Stimulated activated CD8-positive, alpha-beta memory T cell treated with anti-CD3 and anti-CD28 coated beads, Interleukin-4, amount 100 ng/mL, for 24 hours (primary cell): ENCODE measurements at regions not wholly inside any gene's neighbourhood (a gene's known extent, or its start where the extent isn't known, plus 50 kb on each side); places are given as distances from the start of the nearest gene placed in this dataset.

ENCODE experiments used
- DNase-seq: peaks from one replicate; pipeline ENCODE4 v3.0.0-alpha.2; 2020; ENCODE audit warnings: low read depth

- no peak for DNase-seq
Measured at GRCh38 chr5:39880985-39881384, 456.2 kb upstream of the DAB2 start.

DNA sequence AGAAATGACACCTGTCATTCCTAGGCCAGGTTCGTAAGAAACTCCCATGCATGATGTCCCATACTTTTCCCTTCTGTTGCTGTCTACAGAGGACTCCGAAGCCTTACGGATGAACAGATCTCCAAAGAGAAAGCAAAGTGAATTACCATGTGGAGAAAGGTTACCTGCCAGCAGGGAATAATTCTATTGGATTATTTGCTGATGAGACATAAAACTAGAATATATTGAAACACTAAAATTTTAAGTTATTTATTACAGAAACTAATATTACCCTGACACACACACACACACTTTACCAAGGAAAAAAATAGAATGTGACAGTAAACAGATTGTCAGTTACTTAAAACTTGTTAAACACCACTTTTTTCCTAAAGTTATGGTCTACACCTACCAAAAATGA is 452.7 kb upstream of the DAB2 start:
- DNase-seq = no peak

DNA sequence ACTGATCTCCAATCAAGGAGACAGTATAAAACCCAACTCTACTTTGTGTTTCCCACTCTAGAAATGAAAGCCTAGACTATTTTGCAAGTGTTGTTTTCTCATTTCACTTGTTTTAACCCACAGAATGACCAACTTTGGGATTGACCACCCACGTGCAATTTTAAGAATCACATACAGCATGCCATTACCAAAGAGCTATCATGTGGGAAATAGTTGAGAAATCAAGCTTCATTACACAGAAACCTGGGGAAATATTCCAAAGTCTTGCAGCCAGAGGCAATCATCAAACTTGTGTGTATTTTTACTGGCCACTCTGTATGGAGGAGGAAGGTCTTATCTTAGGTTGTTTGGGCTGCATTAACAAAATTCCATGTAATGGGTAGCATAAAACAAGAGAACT is 451.4 kb upstream of the DAB2 start:
- no peak for DNase-seq

DNA sequence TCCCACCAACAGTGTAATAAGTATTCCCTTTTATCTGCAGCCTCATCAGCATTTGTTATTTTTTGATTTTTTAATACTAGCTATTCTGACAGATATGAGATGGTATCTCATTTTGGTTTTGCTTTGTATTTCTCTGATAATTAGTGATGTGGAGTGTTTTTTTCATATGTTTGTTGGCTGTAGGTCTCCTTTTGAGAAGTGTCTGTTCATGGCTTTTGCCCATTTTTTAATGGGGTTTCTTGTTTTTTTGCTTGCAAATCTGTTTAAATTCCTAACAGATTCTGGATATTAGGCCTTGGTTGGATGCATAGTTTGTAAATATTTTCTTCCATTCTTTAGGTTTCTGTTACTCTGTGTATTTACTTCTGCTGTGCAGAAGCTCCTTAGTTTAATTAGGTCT is 445.4 kb upstream of the DAB2 start:
- no peak for DNase-seq

DNA sequence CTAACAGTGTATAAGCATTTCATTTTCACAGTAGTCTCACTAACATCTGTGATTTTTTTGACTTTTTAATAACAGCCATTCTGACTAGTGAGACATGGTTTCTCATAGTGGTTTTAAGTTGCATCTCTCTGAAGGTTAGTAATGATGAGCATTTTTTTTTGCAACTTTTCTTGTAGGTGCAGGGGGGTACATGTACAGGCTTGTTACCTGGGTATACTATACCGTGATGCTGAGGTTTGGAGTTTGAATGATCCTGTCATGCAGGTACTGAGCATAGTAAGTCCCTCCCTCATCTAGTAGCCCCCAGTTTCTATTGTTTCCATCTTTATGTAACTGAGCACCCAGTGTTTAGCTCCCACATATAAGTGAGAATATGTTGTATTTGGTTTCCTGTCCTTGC is 444.6 kb upstream of the DAB2 start:
- no peak for DNase-seq

GRCh38 chr5:39867923-39868322 is 443.1 kb upstream of the DAB2 start:
- no peak for DNase-seq

DNA sequence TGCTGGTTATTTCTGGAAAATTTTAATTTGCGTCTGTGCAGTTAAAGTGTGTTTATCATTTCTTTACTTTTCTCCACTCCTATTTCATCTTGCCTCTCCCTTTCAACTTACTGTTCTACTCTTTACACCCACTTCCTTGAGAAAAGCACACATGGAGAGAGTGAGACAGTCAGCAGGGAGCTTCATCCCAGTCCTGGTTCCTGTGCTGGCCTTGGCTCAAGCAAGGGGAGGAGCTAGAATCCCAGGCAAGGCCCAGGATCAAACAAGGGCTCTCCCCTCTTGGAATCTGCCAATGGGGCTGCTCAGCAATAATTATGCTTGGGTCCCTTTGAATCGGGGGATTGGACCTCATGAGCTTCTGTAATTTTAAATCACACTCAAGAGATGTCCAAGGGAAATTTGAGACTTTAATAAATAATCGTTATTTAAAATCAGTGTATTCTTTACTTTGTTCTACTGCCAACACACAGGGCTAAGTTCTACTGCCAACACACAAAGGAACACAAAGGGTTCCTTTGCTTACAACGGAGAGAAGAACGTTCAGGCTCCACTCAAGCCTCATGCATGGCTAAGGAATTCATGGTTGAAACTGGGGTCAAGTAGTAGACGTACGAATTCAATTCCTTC is 439.3 kb upstream of the DAB2 start:
- DNase-seq = no peak

GRCh38 chr5:39857041-39857440 is 432.3 kb upstream of the DAB2 start:
- no peak for DNase-seq

- DNase-seq = no peak
Measured at GRCh38 chr5:39854771-39855410, 430.1 kb upstream of the DAB2 start.

- no peak for DNase-seq
Measured at GRCh38 chr5:39850291-39850690, 425.5 kb upstream of the DAB2 start.

DNA sequence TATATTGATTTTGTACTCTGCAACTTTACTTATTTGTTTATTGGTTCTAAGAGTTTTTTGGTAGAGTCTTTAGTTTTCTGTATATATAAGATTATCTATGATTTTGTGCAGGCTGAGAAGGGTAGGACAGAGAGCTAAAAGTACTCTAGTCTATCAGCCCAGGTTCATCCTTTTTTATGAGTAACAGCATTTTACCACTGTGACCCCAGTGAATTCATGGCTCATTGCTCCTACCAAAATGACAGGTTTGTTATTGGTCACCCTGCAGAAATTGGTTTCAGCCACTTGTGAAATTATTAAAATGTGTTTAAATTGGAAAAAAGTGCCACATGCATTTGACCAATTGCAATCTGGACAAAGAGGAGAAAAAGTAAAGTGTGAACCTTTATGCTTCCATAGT is 421.4 kb upstream of the DAB2 start:
- no peak for DNase-seq

GRCh38 chr5:39843767-39844166 is 419.0 kb upstream of the DAB2 start:
- no peak for DNase-seq

DNA sequence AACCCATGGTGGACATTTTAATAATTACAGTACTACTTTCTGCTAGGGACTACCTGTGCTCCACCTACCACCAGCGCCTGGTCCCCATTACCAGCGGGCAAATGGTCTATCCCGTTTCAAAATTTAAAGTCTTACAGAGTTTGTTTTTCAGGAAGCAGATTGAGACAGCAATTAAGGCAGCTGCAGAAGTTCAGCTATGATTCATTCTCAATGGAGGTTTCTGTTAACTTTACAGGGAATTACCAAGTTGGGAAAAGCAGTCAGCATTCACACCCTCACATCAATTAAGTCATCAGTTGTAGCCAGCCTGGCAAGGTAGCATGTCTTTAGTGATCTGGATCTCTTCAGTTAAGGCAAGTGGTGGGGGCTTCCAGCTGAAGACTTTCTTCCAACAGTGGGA is 410.6 kb upstream of the DAB2 start:
- no peak for DNase-seq

DNA sequence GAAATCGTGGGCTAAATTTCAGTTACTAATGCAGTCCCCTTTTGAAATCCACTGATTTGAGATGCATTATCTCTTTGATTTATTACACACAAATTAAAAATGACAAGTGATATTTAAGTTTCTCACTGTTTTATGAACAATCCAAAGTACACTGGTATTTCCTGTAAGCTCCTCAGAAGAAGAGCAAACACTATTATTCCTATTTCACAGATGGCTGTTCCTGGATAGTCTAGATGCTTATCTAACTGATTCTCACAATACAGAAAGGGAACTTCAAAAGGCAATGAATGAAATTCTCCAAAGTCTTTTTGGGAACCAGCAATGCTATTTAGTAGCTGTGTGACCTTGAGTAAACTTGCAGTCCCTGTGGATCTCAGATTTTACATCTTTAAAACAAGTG is 404.7 kb upstream of the DAB2 start:
- no peak for DNase-seq

DNA sequence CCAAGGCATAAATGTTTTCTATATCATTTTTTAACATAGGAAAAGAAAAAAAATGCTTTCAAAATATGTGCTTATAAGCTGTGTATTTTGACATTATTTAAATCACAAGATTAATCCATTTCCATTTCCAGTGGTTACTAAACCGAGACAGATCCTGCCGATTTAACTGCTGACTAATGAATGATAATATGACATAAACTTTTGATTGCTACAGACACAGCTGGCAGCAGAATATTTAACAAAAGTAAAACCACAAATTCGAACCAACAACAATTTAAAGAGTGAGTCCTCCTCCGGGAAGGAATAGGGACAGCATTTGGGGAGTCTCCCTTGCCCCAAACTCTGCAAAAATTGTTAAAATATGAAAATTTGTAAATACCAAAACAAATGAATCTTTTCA is 401.3 kb upstream of the DAB2 start:
- no peak for DNase-seq

GRCh38 chr5:39825301-39825700 is 400.5 kb upstream of the DAB2 start:
- DNase-seq = no peak

- DNase-seq = no peak
Measured at GRCh38 chr5:39822020-39822419, 397.2 kb upstream of the DAB2 start.

DNA sequence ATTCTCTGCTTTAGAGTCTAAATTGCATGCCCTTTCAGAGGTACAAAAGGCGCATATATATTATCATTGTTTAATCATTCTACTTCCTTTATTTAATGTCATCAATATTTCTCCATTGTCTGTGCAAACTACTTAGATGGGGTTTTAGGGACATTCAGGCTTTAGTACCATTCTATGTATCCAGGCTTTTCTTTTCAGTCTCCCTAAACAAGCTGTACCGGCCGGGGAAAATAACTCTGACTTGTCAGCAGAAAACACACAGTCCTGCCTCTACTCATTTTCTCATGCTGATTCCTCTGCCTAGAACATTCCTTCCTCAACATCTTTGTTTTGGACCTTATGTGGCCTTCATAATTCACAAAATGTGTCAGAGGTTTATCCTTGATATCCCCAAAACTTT is 392.1 kb upstream of the DAB2 start:
- no peak for DNase-seq

GRCh38 chr5:39816156-39816845 is 391.5 kb upstream of the DAB2 start:
- DNase-seq = no peak

GRCh38 chr5:39815711-39816110 is 390.9 kb upstream of the DAB2 start:
- no peak for DNase-seq

DNA sequence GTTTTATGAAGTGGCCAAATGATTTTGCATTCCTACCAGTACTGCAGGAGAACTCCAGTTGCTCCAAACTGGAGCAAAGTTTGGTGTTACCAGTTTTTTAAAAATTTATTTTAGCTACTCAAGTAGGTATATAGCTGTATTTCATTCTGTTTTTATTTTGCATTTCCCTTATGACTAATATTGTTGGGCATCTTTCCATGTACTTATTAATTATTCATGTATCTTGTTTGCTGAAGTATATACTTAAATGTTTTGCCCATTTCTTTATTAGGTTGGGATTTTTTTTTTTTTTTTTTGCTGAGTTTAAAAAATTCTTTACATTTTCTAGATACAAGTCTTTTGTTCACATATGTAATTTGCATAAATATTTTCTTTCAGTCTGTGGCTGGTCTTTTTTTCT is 386.6 kb upstream of the DAB2 start:
- no peak for DNase-seq

- DNase-seq = no peak
Measured at GRCh38 chr5:39808656-39809055, 383.9 kb upstream of the DAB2 start.

DNA sequence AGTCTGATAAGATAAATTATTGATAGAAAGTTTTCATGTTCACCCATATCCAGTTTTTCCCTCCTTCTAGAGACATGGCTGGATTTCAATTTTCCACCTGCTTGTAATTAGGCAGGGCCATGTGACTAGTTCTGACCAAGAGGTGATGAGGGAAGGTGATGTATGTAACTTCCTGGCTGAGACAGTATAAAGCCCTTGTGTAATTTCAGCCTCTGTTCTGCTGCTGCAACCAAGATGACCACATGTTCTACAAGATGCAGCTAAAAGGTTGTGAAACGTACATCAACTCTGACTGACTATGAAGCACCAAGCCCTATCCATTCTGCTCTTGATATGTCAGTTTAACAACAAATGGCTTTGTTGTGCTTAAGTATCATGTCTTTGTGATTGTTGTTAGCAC is 376.5 kb upstream of the DAB2 start:
- no peak for DNase-seq
